Gastroesophageal sphincter (tissue), 3 donors: ENCODE measurements at regions not wholly inside any gene's neighbourhood (a gene's known extent, or its start where the extent isn't known, plus 50 kb on each side); places are given as distances from the start of the nearest gene placed in this dataset.
"Not testable (repeated sequence)": the region's sequence is repeated elsewhere in the genome, so short reads cannot be mapped to it uniquely, and the experiment has no call there.

ENCODE experiments used
- CTCF ChIP-seq, 4 experiments: fragments of 200-600 bp in 2 of 4; fragments of 450-650 bp in 2 of 4; sonication (generic) in 1 of 4; IDR thresholded peaks; one replicate each; pipeline ENCODE4 v1.5.1; 2017 to 2019; ENCODE audit warnings: antibody characterized with exemption in 4 of 4, mild to moderate bottlenecking in 2 of 4, moderate library complexity in 2 of 4
- EP300 ChIP-seq: sonication (generic); formaldehyde crosslinking; IDR thresholded peaks from one replicate; pipeline ENCODE4 v1.6.1; 2017; ENCODE audit warnings: antibody characterized with exemption, mild to moderate bottlenecking
- POLR2A ChIP-seq, 2 donors: fragments of 450-650 bp; IDR thresholded peaks; one replicate each; pipeline ENCODE4 v1.6.1; 2017; ENCODE audit warnings: antibody characterized with exemption in 2 of 2, mild to moderate bottlenecking in 2 of 2, moderate library complexity in 1 of 2

GRCh38 chr7:76797639-76798038, 170.6 kb upstream of the POMZP3 start:
- not testable (repeated sequence) for TF ChIP-seq POLR2A (IDR thresholded peaks at IDR 0.05); CTCF (IDR thresholded peaks at IDR 0.05); EP300
